ENCODE measurements at regions not wholly inside any gene's neighbourhood (a gene's known extent, or its start where the extent isn't known, plus 50 kb on each side); places are given as distances from the start of the nearest gene placed in this dataset.

DNA sequence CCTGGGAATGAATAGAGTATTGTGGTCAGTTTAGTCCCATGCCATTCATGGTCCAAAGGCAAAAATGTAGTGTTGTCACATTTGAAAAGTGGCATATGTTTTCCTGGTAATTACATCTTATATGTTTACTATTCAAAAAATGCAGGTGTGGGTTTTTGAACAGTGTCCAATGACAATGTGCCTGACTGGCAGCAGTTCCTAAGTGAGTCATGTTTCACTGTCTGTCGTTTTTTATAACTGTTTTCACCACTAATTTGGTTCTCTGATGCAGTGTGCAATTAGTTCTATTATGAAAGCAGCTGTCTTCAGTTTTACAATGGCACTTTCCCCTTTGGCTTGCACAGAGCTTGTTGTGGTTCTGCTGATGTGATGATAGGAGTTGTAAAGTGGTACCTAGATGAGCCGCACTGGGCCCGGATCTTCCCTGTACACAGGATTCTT lies 162.3 kb downstream of the SEM1 start:
- Histone ChIP-seq H3K4me1 (ENCODE audit: low read depth, poor library complexity, severe bottlenecking) (no peaks in the 10 kb centered on the region), H3K4me3 (IDR thresholded peaks at IDR 0.05; ENCODE audit: insufficient read depth, low read depth, low read length) (no peak overlapping the region), H4K20me1 (ENCODE audit: insufficient read depth) (no peaks in the 10 kb centered on the region), H3K27ac (no peak overlapping the region), H3K79me2 (ENCODE audit: insufficient read depth, low read depth) (no peaks in the 10 kb centered on the region), H2AFZ (ENCODE audit: low read depth) (no peak overlapping the region), H3K36me3 (ENCODE audit: insufficient read depth) (no peaks in the 10 kb centered on the region), H3K27me3 (ENCODE audit: insufficient read depth, low read depth) (no peaks in the 10 kb centered on the region), H3K9ac (no peak overlapping the region), H3K4me2 (no peak overlapping the region)
- TF ChIP-seq, protein P1, sequence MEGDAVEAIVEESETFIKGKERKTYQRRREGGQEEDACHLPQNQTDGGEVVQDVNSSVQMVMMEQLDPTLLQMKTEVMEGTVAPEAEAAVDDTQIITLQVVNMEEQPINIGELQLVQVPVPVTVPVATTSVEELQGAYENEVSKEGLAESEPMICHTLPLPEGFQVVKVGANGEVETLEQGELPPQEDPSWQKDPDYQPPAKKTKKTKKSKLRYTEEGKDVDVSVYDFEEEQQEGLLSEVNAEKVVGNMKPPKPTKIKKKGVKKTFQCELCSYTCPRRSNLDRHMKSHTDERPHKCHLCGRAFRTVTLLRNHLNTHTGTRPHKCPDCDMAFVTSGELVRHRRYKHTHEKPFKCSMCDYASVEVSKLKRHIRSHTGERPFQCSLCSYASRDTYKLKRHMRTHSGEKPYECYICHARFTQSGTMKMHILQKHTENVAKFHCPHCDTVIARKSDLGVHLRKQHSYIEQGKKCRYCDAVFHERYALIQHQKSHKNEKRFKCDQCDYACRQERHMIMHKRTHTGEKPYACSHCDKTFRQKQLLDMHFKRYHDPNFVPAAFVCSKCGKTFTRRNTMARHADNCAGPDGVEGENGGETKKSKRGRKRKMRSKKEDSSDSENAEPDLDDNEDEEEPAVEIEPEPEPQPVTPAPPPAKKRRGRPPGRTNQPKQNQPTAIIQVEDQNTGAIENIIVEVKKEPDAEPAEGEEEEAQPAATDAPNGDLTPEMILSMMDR (conservative IDR thresholded peaks at IDR 0.05; ENCODE audit: low read depth, low read length) = no peak

DNA sequence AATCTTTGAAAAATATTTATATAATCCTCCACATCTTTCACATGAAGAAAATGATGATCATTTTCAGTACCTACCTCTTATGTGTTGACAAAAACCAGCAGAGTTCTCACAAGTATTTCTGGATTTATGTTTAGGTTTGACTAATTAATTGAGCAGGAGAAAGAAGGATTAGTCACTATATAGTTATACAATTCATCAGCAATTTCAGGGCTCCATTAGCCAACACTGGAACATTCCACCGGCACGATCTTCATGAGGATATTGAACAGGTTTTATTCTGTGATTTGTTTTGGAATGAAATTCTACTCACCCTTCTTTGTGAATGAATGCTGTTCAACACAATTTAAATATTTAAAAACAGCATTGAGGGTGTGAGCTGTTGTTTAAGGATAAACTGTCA lies 163.2 kb downstream of the SEM1 start:
- no peak overlapping the region for H3K4me3 ChIP-seq (IDR thresholded peaks at IDR 0.05; ENCODE audit: insufficient read depth, low read depth, low read length)
- no peaks in the 10 kb centered on the region for H3K36me3 ChIP-seq (ENCODE audit: insufficient read depth)
- no peaks in the 10 kb centered on the region for H3K79me2 ChIP-seq (ENCODE audit: insufficient read depth, low read depth)
- H3K27ac ChIP-seq = no peak overlapping the region
- no peak overlapping the region for H3K9ac ChIP-seq
- no peaks in the 10 kb centered on the region for H4K20me1 ChIP-seq (ENCODE audit: insufficient read depth)
- no peaks in the 10 kb centered on the region for H3K4me1 ChIP-seq (ENCODE audit: low read depth, poor library complexity, severe bottlenecking)
- H3K4me2 ChIP-seq = no peak overlapping the region
- no peaks in the 10 kb centered on the region for H3K27me3 ChIP-seq (ENCODE audit: insufficient read depth, low read depth)
- H2AFZ ChIP-seq (ENCODE audit: low read depth) = no peak overlapping the region
- TF ChIP-seq, protein P1 (conservative IDR thresholded peaks at IDR 0.05; ENCODE audit: low read depth, low read length) = no peak

DNA sequence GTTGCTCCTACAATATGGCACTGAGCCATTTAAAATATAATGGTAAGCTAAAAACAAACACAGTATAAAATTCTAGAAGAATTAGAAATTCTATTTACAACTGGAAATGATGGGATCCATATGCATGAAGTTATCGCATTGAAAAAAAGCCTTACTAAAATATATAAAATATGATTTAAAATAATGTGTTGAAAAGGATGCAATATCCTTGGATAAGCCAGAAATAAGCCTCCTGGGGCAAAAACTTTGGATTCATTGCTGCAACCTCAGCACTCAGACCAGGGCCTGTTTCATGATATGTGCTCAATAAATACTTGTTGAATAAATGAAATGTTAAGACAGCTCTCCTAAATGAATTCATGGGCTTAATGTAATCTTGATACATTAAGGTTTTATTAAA lies 170.2 kb downstream of the SEM1 start:
- Histone ChIP-seq H2AFZ (ENCODE audit: low read depth) (no peak overlapping the region), H3K4me3 (IDR thresholded peaks at IDR 0.05; ENCODE audit: insufficient read depth, low read depth, low read length) (no peak overlapping the region), H3K4me1 (ENCODE audit: low read depth, poor library complexity, severe bottlenecking) (no peaks in the 10 kb centered on the region), H3K9ac (no peak overlapping the region), H3K36me3 (ENCODE audit: insufficient read depth) (no peaks in the 10 kb centered on the region), H3K4me2 (no peak overlapping the region), H3K79me2 (ENCODE audit: insufficient read depth, low read depth) (no peaks in the 10 kb centered on the region), H4K20me1 (ENCODE audit: insufficient read depth) (no peaks in the 10 kb centered on the region), H3K27me3 (ENCODE audit: insufficient read depth, low read depth) (no peaks in the 10 kb centered on the region), H3K27ac (no peak overlapping the region)
- TF ChIP-seq, protein P1 (conservative IDR thresholded peaks at IDR 0.05; ENCODE audit: low read depth, low read length) = no peak

DNA sequence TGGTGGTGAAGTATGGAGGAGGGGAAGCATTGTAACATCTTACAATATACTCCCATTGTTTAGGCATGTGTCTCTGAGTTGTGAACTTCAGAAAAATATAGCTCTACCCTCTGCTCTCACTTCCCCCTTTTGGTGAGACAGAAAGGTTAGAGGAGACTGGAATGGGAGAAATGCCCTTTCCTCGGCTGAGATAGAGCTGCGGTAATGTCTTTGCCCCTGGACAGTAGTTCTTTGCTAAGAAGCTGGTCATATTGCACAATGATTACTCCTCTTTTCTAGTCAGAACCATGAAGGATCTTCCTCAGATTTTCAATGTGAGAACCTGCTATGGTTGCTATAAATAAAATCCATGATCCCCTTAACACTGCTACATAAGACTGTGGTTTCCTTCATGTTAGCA lies 171.0 kb downstream of the SEM1 start:
- Histone ChIP-seq H2AFZ (ENCODE audit: low read depth) (no peak overlapping the region), H3K4me2 (no peak overlapping the region)

More for the DNA sequence above, 171.0 kb downstream of the SEM1 start:
- no peaks in the 10 kb centered on the region for H3K27me3 ChIP-seq (ENCODE audit: insufficient read depth, low read depth)
- H4K20me1 ChIP-seq (ENCODE audit: insufficient read depth) = no peaks in the 10 kb centered on the region
- H3K27ac ChIP-seq = no peak overlapping the region
- H3K36me3 ChIP-seq (ENCODE audit: insufficient read depth) = no peaks in the 10 kb centered on the region
- no peak overlapping the region for H3K9ac ChIP-seq
- H3K4me3 ChIP-seq (IDR thresholded peaks at IDR 0.05; ENCODE audit: insufficient read depth, low read depth, low read length) = no peak overlapping the region
- no peaks in the 10 kb centered on the region for H3K79me2 ChIP-seq (ENCODE audit: insufficient read depth, low read depth)
- TF ChIP-seq, protein P1 (conservative IDR thresholded peaks at IDR 0.05; ENCODE audit: low read depth, low read length) = no peak
- H3K4me1 ChIP-seq (ENCODE audit: low read depth, poor library complexity, severe bottlenecking) = no peaks in the 10 kb centered on the region

Measured in KMS-11 (cell line).